ENCODE measurements at regions not wholly inside any gene's neighbourhood (a gene's known extent, or its start where the extent isn't known, plus 50 kb on each side); places are given as distances from the start of the nearest gene placed in this dataset.
A peak's percentile ranks its signal among the peaks of the same experiment; 100 is the strongest.

DNA sequence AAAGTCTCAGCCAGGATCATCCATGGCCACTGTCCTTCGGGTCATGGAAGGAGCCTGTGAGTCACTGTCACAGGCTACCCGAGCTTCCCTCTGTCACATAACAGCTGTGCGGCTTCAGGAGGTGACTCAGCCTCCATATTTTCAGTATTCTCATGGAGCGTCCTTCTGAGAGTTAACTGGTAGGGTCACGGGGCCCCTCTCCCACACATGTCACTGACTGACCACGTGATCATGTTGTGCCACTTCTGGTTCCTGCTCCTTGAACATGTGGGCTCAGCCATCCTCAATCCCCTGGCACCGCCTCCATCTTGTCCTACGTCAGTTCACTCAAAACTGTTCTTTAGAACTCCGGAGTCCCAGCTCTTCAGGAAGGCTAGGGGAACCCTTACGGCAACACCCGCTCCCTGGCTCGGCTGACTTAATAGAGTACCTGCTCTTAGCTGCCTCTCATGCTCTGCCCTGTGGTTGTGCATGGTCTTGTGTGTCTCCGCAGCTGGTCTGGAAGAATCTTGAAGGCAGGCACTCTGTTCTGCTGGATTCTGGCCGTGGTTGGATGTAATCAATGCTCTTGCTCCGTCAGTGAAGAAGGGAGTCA, 182.8 kb downstream of the ICE1 start:
- Histone ChIP-seq H3K9me3 (ENCODE audit: low read depth) (no peaks in the 10 kb centered on the region), H3K27ac (no peak overlapping the region), H3K4me1 (ENCODE audit: low read depth) (no peaks in the 10 kb centered on the region), H3K27me3 (no peaks in the 10 kb centered on the region), H3K36me3 (no peaks in the 10 kb centered on the region), H3K4me3 (no peak overlapping the region)
- no peak for DNase-seq (ENCODE audit: low read depth in 1 of 2, low spot score in 1 of 2)
- TF ChIP-seq, protein P1, sequence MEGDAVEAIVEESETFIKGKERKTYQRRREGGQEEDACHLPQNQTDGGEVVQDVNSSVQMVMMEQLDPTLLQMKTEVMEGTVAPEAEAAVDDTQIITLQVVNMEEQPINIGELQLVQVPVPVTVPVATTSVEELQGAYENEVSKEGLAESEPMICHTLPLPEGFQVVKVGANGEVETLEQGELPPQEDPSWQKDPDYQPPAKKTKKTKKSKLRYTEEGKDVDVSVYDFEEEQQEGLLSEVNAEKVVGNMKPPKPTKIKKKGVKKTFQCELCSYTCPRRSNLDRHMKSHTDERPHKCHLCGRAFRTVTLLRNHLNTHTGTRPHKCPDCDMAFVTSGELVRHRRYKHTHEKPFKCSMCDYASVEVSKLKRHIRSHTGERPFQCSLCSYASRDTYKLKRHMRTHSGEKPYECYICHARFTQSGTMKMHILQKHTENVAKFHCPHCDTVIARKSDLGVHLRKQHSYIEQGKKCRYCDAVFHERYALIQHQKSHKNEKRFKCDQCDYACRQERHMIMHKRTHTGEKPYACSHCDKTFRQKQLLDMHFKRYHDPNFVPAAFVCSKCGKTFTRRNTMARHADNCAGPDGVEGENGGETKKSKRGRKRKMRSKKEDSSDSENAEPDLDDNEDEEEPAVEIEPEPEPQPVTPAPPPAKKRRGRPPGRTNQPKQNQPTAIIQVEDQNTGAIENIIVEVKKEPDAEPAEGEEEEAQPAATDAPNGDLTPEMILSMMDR (IDR thresholded peaks at IDR 0.05; ENCODE audit: low read depth, low read length): no peak

GRCh38 chr5:5602554-5602953, 180.1 kb downstream of the ICE1 start:
- TF ChIP-seq, protein P1 (IDR thresholded peaks at IDR 0.05; ENCODE audit: low read depth, low read length): no peak
- H3K4me3 ChIP-seq: no peak overlapping the region
- H3K27ac ChIP-seq: no peak overlapping the region
- no peaks in the 10 kb centered on the region for H3K9me3 ChIP-seq (ENCODE audit: low read depth)
- H3K36me3 ChIP-seq: no peaks in the 10 kb centered on the region
- DNase-seq (ENCODE audit: low read depth in 1 of 2, low spot score in 1 of 2): no peak
- no peaks in the 10 kb centered on the region for H3K27me3 ChIP-seq
- H3K4me1 ChIP-seq (ENCODE audit: low read depth): no peaks in the 10 kb centered on the region

GRCh38 chr5:5598547-5599113, 176.2 kb downstream of the ICE1 start:
- Histone ChIP-seq H3K9me3 (ENCODE audit: low read depth) (no peaks in the 10 kb centered on the region), H3K36me3 (no peaks in the 10 kb centered on the region), H3K27me3 (no peaks in the 10 kb centered on the region), H3K4me3 (no peak overlapping the region), H3K27ac (no peak overlapping the region), H3K4me1 (ENCODE audit: low read depth) (no peaks in the 10 kb centered on the region)
- TF ChIP-seq, protein P1 (IDR thresholded peaks at IDR 0.05; ENCODE audit: low read depth, low read length): no peak
- no peak for DNase-seq (ENCODE audit: low read depth in 1 of 2, low spot score in 1 of 2)

DNA sequence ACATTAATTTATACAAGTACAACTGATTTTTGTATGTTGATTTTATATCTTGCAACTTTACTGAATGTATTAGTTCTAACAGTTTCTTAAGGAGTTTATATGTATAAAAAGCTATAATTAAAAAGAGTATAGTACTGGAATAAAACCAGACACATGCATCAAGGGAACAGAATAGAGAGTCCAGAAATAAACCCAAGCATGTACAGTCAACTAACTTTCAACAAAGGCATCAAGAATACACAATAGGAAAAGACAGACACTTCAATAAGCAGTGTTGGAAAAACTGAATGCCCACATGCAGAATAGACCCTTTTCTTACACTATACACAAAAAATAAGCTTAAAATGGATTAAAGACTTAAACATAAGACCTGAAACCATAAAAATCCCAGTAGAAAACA, 170.9 kb downstream of the ICE1 start:
- no peaks in the 10 kb centered on the region for H3K4me1 ChIP-seq (ENCODE audit: low read depth)

DNA sequence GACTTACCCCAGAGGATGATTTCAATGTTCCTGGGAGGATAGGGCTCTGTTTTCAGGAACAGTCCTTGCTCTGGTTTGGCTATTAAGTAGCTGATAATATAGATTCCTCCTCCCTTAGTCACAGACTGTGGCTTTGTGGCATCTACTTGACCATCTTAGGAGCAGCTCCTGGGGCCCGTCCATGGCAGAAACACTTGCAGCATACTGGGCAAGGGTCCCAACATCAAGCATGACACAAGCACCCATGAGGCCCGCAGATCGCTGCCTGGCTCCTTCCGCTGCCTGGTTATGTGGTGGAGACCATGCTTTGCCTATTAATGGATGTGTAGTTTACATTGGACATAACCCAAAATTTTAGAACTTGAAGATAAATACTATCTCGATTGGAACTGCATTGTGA, 170.1 kb downstream of the ICE1 start:
- no peaks in the 10 kb centered on the region for H3K27me3 ChIP-seq
- H3K9me3 ChIP-seq (ENCODE audit: low read depth): no peaks in the 10 kb centered on the region
- no peak overlapping the region for H3K27ac ChIP-seq
- no peaks in the 10 kb centered on the region for H3K4me1 ChIP-seq (ENCODE audit: low read depth)
- peak in 1 of 2 donors; percentile 71 for DNase-seq (ENCODE audit: low read depth in 1 of 2, low spot score in 1 of 2)
- TF ChIP-seq, protein P1 (IDR thresholded peaks at IDR 0.05; ENCODE audit: low read depth, low read length): no peak
- H3K4me3 ChIP-seq: no peak overlapping the region
- H3K36me3 ChIP-seq: no peaks in the 10 kb centered on the region

More for the DNA sequence above, 170.9 kb downstream of the ICE1 start:
- Histone ChIP-seq H3K27ac (no peak overlapping the region), H3K27me3 (no peaks in the 10 kb centered on the region), H3K4me3 (no peak overlapping the region), H3K36me3 (no peaks in the 10 kb centered on the region), H3K9me3 (ENCODE audit: low read depth) (no peaks in the 10 kb centered on the region)
- DNase-seq (ENCODE audit: low read depth in 1 of 2, low spot score in 1 of 2): no peak
- TF ChIP-seq, protein P1 (IDR thresholded peaks at IDR 0.05; ENCODE audit: low read depth, low read length): no peak

Measured in cardiac muscle cell (in vitro differentiated cells and primary cell).